Left ventricle myocardium inferior (tissue), 1 donor: ENCODE measurements at regions not wholly inside any gene's neighbourhood (a gene's known extent, or its start where the extent isn't known, plus 50 kb on each side); places are given as distances from the start of the nearest gene placed in this dataset.

Source experiments
- DNase-seq: peaks from one replicate; pipeline ENCODE4 v3.0.0-alpha.2; 2020
- H3K27ac ChIP-seq: fragments of 200-600 bp; replicated peaks from 2 replicates; pipeline ENCODE4 v1.8.0; 2021
- H3K27me3 ChIP-seq: fragments of 200-600 bp; 2 replicates; pipeline ENCODE4 v1.8.0; 2021; ENCODE audit warnings: low read depth
- H3K36me3 ChIP-seq: fragments of 200-600 bp; 2 replicates; pipeline ENCODE4 v1.8.0; 2021
- H3K4me1 ChIP-seq: fragments of 200-600 bp; 2 replicates; pipeline ENCODE4 v1.8.0; 2021
- H3K4me3 ChIP-seq: fragments of 200-600 bp; 2 replicates; pipeline ENCODE4 v1.8.0; 2021; ENCODE audit warnings: mild to moderate bottlenecking, moderate library complexity
- H3K9me3 ChIP-seq: fragments of 200-600 bp; replicated peaks from 2 replicates; pipeline ENCODE4 v1.8.0; 2021
- intact Hi-C: fragments of 100-400 bp; cut with micrococcal nuclease; formaldehyde crosslinking; loops from one replicate; pipeline ENCODE4 v1.11.0; 2022
- TF ChIP-seq, protein P1 (sequence below): fragments of 200-600 bp; IDR thresholded peaks from 2 replicates; pipeline ENCODE4 v1.8.0; 2021; ENCODE audit warnings: antibody characterized with exemption, mild to moderate bottlenecking, borderline replicate concordance
- donor health status: DM: no; HTN: yes; CAD: no; lungs with severe emphysema.

GRCh38 chr2:51959696-51960095, 927.8 kb upstream of the NRXN1 start:
- Histone ChIP-seq H3K9me3 (no peaks in the 10 kb centered on the region), H3K4me1 (no peaks in the 10 kb centered on the region), H3K27me3 (no peaks in the 10 kb centered on the region), H3K36me3 (no peaks in the 10 kb centered on the region), H3K4me3 (no peak overlapping the region), H3K27ac (no peak overlapping the region)
- TF ChIP-seq, protein P1, sequence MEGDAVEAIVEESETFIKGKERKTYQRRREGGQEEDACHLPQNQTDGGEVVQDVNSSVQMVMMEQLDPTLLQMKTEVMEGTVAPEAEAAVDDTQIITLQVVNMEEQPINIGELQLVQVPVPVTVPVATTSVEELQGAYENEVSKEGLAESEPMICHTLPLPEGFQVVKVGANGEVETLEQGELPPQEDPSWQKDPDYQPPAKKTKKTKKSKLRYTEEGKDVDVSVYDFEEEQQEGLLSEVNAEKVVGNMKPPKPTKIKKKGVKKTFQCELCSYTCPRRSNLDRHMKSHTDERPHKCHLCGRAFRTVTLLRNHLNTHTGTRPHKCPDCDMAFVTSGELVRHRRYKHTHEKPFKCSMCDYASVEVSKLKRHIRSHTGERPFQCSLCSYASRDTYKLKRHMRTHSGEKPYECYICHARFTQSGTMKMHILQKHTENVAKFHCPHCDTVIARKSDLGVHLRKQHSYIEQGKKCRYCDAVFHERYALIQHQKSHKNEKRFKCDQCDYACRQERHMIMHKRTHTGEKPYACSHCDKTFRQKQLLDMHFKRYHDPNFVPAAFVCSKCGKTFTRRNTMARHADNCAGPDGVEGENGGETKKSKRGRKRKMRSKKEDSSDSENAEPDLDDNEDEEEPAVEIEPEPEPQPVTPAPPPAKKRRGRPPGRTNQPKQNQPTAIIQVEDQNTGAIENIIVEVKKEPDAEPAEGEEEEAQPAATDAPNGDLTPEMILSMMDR: no peak
- intact Hi-C loops: no loop called here
- DNase-seq: no peak

GRCh38 chr2:51953931-51954330, 922.0 kb upstream of the NRXN1 start:
- DNase-seq: no peak

DNA sequence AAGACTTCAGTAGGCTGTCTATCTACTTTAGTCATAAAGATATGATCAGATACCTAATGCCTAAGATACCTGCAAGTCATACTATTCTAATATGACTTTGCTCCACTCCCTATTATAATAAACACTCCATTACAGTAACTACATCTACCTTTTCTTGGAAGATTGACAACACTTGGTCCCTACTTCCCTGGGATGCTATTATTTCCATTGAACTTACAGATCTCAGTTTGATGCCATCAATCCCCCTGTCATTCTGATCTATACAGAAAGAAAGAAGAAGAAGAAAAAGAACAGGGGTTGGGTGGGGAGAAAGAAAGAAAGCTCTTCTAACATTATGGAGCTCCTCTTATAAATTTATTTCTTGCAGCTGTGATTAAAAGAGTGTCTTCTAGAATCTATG, 889.1 kb upstream of the NRXN1 start:
- no peaks in the 10 kb centered on the region for H3K27me3 ChIP-seq
- H3K27ac ChIP-seq: no peak overlapping the region
- intact Hi-C loops: no loop called here
- no peaks in the 10 kb centered on the region for H3K36me3 ChIP-seq
- H3K4me3 ChIP-seq: no peak overlapping the region
- no peak for DNase-seq
- no peaks in the 10 kb centered on the region for H3K4me1 ChIP-seq
- TF ChIP-seq, protein P1: no peak
- peaks cover 43% of the 10 kb centered on the region for H3K9me3 ChIP-seq

More at GRCh38 chr2:51953931-51954330, 922.0 kb upstream of the NRXN1 start:
- no peaks in the 10 kb centered on the region for H3K36me3 ChIP-seq
- H3K9me3 ChIP-seq: peaks cover 17% of the 10 kb centered on the region
- no peak overlapping the region for H3K27ac ChIP-seq
- TF ChIP-seq, protein P1: no peak
- H3K27me3 ChIP-seq: no peaks in the 10 kb centered on the region
- H3K4me3 ChIP-seq: no peak overlapping the region
- H3K4me1 ChIP-seq: no peaks in the 10 kb centered on the region
- intact Hi-C loops: no loop called here

DNA sequence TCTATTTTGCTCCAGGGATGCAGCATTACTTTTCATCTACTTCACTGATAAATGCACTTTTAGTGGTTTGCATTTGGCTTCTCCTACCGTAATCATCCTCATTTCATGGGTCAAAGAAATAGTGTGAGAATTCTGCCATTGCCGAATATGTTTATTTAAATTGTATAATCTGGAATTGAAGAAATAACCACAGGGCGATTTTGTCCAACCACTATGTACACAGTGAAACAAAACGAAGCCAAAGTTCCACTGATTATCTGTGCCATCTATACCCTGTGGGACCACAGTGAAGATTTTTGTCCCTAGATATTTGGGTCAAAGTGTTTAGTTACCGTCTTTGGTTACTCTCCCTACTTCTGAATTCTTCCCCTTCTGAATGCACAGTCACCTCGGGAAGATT, 888.6 kb upstream of the NRXN1 start:
- Histone ChIP-seq H3K4me1 (no peaks in the 10 kb centered on the region), H3K27me3 (no peaks in the 10 kb centered on the region), H3K9me3 (peaks cover 43% of the 10 kb centered on the region), H3K27ac (no peak overlapping the region), H3K4me3 (no peak overlapping the region), H3K36me3 (no peaks in the 10 kb centered on the region)
- no peak for DNase-seq
- intact Hi-C loops: no loop called here
- TF ChIP-seq, protein P1: no peak

DNA sequence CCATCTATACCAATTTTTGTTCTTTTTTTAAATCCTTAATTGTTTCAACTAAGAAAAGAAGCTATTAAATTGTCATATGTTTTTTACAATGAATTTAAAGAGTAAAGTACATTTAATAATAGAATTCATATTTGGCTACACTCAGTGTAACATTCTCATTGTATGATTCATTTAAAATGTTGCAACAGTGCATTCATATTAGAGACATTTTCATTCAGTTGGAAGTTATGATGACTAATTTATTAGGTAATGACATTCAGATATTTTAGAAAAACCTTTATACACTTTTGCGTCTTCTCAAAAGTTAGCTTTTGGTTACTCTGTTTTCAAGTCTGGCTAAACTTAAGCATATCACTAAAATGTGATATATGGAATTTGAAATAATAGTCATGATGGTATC, 887.5 kb upstream of the NRXN1 start:
- Histone ChIP-seq H3K9me3 (peaks cover 43% of the 10 kb centered on the region), H3K4me3 (no peak overlapping the region), H3K36me3 (no peaks in the 10 kb centered on the region), H3K4me1 (no peaks in the 10 kb centered on the region), H3K27me3 (no peaks in the 10 kb centered on the region), H3K27ac (no peak overlapping the region)
- TF ChIP-seq, protein P1: no peak
- DNase-seq: no peak
- intact Hi-C loops: no loop called here

DNA sequence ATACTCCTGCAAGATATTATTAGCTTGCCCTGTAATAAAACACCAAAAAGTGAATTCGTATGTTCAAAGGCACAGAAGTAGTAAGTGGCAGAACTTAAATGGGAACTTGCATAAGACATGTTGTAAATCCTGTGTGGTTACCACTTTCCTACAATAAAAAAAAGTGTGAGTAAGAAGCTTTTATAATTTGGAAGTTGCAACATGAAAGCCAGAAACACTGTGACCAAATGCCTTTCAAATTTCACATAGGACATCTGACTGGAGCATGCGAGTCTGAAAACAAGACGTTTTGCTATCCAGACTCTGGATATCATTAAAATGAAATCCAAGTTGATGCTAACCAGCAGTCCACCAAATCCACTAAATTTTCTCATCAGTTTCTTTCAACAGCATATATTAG, 886.2 kb upstream of the NRXN1 start:
- Histone ChIP-seq H3K4me1 (no peaks in the 10 kb centered on the region), H3K27ac (no peak overlapping the region), H3K4me3 (no peak overlapping the region), H3K36me3 (no peaks in the 10 kb centered on the region), H3K9me3 (peaks cover 43% of the 10 kb centered on the region), H3K27me3 (no peaks in the 10 kb centered on the region)
- no peak for DNase-seq
- intact Hi-C loops: no loop called here
- TF ChIP-seq, protein P1: no peak
